Stimulated activated CD8-positive, alpha-beta memory T cell treated with anti-CD3 and anti-CD28 coated beads, Interleukin-4, amount 100 ng/mL, for 48 hours (primary cell): ENCODE measurements at regions not wholly inside any gene's neighbourhood (a gene's known extent, or its start where the extent isn't known, plus 50 kb on each side); places are given as distances from the start of the nearest gene placed in this dataset.

ENCODE experiments used
- DNase-seq: peaks from one replicate; pipeline ENCODE4 v3.0.0-alpha.2; 2020

GRCh38 chr12:41737423-41737822 lies 407.3 kb downstream of the GXYLT1 start:
- no peak for DNase-seq

DNA sequence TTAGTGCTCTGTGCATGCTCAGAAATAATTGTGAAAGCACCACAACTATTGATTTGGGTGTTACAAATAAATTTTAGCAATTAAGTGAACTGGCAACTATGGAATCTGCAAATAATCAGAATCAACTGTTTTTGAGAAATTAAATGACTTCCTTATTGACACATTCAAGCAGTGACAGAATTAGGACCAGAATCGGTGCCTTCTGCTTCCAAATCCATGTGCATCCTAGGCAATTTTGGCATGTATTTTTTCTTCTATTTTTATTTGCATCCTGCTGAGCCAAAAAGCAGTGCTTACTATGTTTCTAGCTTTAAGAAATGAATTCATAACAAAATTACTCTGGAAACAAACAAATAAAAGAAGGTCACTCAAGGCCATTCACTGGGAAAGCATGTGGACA lies 408.2 kb downstream of the GXYLT1 start:
- DNase-seq, result no peak

DNA sequence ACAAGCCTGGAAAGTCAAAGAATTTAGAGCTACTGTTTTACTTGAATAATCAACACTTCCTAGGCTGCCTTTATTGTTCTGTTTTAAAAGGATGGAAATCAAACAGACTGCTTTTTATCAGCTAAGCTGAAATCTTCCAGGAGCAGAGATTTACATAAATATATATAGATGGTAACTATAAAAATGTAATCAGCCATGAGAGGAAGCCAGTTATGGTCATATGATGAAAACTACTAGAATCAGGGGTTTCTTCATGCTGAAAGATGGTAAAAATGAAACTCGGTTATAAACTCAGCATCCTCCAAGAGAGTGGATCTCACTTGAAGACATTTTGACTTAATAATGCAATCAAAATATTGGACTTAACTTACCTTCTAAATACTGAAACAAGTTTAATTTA lies 413.0 kb downstream of the GXYLT1 start:
- DNase-seq, result no peak

DNA sequence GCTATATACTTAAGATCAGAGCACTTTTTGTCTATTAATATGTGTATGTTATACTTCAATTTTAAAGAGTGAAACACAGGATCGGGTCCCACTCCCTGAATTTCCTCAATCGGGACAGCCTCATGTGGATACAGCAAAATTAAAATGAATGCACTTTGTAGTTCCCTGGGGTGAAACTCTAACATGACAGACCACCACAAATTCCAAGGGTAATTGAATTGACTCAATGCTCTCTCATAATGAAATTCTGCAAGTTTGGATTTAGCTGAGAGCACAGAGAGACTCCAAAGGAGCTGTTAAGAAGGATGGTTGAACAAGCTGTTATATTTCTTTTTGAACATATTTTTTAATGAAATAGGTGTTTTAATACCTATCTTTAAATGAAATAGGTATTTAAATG lies 413.6 kb downstream of the GXYLT1 start:
- no peak for DNase-seq

- no peak for DNase-seq
Measured at GRCh38 chr12:41724216-41724615, 420.5 kb downstream of the GXYLT1 start.

GRCh38 chr12:41719214-41719613 lies 425.5 kb downstream of the GXYLT1 start:
- DNase-seq, result no peak

DNA sequence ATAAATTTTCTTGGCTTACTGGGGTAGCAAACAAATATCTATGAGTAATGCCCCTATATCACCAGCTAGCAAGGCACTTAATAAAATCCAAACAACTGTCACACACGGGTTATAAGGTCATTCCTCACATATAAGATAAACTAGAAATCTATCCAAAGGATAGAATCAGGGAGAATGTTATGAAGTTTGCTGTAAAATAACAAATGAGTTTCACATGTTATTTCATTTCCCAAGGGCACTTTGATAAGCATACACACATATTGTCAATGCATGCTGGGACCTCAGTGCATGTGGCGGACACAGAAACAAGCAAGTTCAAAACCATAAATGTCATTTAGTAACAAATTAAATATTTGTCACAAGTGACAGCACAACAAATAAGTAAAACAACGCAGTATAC lies 429.4 kb downstream of the GXYLT1 start:
- DNase-seq, result no peak

DNA sequence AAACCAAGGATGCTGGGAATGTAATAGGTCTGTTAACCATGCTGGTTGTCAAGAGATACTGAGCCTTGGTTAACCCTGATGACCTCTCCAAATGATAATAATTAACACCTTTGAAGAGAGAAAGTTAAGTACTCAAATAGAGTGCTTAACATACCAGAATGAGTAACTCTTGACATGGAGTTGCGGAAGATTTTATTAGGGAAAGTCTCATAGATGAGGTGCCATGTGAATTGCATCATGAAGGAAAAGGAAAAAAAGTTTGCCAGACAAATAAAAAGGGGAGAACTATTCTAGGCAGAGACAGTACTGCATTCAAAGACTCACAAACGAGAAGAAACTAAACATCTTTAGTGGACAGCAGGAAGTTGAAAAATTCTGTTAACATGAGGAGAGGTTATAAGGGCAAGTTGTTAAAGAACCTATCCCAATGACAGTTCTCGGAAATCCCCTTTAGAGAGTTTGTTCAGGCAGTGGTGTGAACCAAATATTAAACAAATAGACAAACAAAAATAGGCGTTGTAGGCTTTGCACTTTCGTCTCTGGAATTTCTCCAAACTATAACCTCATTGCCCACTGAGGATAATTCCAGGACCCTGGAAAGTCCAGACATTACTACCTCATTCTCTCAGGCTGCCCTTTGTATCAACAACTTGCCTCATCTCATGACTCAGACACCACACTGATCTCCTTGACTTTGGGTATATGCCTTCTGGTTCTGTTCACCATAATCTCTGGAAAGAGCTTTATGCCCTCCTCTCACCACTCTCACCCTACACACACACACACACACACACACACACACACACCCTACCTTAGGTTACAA lies 435.0 kb downstream of the GXYLT1 start:
- no peak for DNase-seq

- DNase-seq, result no peak
Measured at GRCh38 chr12:41709012-41709411, 435.7 kb downstream of the GXYLT1 start.

DNA sequence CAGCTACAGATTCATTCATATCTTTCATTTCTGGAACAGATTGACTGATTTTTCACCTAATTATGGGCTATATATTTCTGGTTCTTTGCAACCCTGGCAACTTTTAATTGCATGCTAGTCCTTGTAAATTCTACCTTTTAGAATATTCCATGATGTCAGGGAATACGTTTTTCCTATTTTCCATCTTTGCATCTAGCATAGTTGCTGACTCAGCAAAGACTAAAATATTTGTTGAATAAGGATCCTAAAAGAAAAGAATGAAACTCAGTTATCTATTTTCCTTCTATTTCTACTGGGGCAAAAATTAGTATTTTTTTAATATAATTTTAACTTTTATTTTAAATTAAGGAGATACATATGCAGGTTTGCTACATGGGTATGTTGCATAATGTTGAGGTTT lies 438.3 kb downstream of the GXYLT1 start:
- DNase-seq, result no peak

DNA sequence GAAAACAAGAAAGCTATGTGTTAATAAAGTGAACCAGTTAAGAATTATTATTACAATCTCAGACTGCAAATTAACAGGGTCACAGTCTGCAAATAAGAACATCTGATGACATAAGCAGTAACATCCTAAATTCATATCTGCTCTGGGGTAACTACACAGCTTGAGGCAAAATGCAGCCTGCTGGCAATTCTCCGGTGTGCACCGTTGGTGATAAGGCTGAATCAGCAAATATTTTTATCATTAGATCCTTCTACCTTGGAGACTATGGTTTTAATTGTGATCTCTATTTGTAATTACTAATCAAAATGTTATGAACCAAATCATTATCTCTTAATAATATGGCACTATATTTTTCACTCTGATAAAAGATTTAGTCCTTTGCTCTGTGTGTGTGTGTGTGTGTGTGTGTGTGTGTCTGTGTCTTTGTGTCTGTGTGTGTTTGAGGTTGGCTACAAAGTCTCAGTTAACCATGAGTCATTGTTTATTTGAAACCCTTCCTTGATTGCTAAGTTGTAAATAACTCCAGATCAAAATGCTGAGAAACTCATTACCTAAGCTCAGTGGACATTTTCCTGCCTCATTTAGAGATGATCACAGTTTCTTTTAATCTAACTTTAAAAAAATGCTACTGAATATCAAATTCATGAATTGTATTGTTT lies 442.6 kb downstream of the GXYLT1 start:
- no peak for DNase-seq

GRCh38 chr12:41700940-41701339 lies 443.7 kb downstream of the GXYLT1 start:
- no peak for DNase-seq

GRCh38 chr12:41699658-41700057 lies 445.0 kb downstream of the GXYLT1 start:
- no peak for DNase-seq

DNA sequence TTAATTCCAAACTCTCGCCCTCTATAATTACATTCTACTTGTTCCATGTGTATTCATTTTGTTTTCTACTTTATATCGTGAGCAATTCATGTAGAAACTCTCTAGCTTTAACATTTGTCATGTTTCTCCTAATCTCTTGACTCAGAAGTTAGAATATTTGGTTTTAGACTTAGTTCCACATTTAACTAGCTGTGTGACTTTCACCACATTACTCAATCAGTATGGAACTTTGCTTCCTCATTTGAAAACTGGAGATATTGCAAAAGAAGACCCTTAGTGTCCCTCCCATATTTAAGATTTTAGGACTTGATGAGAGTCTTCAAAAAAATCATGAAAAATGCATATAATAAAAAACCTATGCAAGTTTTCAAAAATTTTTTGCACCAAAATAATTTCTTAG lies 447.5 kb downstream of the GXYLT1 start:
- DNase-seq, result no peak

GRCh38 chr12:41684997-41685396 lies 459.7 kb downstream of the GXYLT1 start:
- no peak for DNase-seq

- no peak for DNase-seq
Measured at GRCh38 chr12:41683513-41684240, 461.0 kb downstream of the GXYLT1 start.

GRCh38 chr12:41683023-41683422 lies 461.7 kb downstream of the GXYLT1 start:
- no peak for DNase-seq

GRCh38 chr12:41681898-41682297 lies 462.8 kb downstream of the GXYLT1 start:
- no peak for DNase-seq

GRCh38 chr12:41680155-41680554 lies 464.5 kb downstream of the GXYLT1 start:
- no peak for DNase-seq

DNA sequence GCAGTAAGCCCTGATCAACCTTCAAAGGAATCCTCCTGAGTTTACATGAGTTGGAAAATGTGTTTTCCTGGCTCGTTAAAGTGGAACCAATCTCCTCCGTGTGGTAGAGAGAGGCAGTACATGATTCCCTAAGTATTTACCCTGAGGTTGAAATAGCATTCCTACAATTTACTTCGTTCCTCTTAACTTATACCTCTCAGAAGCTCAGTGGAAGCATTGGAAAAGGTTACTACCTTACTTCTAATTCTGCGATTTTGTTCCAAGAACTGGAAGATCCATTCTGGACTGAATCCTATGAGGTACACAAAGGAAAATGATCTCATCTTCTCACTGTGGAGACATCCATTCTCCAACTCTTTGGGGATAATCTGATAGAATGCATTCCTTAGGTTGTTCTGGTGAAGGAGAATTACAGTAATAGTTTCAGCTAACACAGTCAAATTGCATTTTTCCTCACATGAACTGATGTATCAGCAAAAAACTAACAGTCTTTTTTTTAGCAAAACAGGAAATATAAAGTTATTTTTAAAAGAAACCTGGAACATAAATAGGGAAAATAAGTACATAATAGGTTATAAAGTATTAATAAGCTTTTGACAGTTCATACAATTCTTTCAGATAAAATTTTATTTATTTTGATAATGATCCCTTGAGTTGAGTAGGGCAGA lies 475.6 kb downstream of the PDZRN4 start:
- no peak for DNase-seq

DNA sequence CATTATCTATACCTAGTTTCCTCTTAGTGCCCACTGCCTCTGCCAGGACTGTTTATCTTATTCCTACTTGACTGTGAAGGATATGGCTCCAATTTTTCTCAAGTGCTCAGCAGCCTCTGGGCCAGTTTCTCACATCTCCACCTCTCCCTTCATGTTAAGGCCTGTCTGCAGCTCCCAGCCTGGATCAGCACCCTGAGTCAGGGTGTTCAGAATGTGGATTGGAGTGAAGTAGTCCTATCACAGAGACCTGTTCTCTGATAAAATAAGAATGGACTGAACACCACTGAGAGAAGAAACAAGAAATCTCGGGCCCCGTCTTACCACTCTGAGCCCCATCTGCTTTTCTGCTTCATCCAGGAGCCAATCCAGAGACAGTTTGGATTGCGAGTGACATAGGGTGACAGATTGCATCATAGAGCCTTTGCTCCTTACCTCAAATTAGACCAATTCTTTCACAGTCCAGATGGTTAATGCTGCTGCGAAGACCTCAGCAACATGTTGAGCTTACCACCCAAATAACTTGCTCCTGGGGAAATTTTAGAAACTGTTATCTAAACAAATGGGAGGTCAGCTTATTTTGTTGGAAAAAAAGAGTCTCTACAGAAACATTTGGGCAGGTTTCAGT lies 473.1 kb downstream of the PDZRN4 start:
- DNase-seq, result no peak

- no peak for DNase-seq
Measured at GRCh38 chr12:41656454-41656853, 468.3 kb downstream of the PDZRN4 start.
